VCaP (cell line): ENCODE measurements at regions not wholly inside any gene's neighbourhood (a gene's known extent, or its start where the extent isn't known, plus 50 kb on each side); places are given as distances from the start of the nearest gene placed in this dataset.
"Not testable (repeated sequence)": the region's sequence is repeated elsewhere in the genome, so short reads cannot be mapped to it uniquely, and the experiment has no call there.

Experiments
- H3K27ac ChIP-seq: fragments of 450-650 bp; 2 replicates; pipeline ENCODE4 v1.5.1; 2017
- CTCF ChIP-seq: fragments of 450-650 bp; conservative IDR thresholded peaks from 2 replicates; pipeline ENCODE4 v1.5.1; 2017; ENCODE audit warnings: mild to moderate bottlenecking, moderate library complexity

GRCh38 chr7:65699715-65700356 lies 173.0 kb upstream of the VKORC1L1 start:
- H3K27ac ChIP-seq = peak overlapping the region; percentile 77

DNA sequence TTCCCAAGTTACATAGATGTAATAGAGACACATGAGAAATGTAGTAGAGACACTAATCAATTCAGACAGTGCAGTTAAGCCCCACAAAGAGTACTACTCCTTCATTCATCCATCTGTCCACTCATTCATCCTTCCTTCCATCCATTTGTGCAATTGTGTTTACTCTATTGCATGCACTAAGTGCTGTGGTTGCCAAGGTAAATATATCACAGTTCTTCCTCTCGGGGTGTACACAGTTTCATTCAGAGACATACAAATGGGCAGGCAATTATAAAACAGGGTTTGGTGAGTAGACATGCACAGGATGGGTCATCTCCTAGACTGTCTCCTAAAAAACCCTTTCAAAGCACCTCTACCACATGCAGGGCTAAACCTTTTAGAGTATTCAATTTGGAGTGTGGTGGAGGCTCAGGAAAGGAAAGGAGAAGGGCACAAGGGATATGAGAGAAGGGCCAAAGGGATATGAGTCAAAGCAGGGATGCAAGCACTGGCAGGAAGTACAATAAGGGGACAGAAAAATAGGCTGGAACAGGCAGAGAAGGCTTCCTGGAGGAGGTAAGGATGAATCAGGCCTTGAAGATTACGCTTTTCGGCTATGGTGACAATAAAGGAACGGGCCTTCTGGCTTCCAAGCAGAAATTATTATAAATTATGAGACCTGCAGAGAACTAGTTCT lies 153.6 kb upstream of the VKORC1L1 start:
- not testable (repeated sequence) for H3K27ac ChIP-seq

- peak; percentile 75 for TF ChIP-seq CTCF
- H3K27ac ChIP-seq = no peak overlapping the region
These were observed 150.5 kb upstream of the VKORC1L1 start for GRCh38 chr7:65722361-65722792.

DNA sequence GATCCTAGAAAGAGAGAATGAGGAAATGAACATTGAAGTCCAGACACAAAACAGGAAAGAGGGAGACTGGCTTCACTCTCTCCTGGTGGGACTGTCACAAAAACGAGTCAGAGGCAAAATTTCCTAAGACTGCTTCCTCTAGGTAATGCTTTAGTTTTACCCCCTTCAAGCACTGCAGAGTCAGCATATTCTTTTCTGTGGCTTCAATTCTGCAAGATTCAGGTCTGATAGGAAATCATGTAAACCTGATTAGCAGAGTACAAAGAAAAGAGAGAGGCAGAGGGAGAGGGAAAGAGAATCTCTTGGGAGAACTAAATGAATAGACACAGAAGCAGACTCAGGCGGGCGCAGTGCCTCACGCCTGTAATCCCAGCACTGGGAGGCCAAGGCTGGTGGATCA lies 145.7 kb upstream of the VKORC1L1 start:
- H3K27ac ChIP-seq = not testable (repeated sequence)

GRCh38 chr7:65731129-65731528 lies 141.7 kb upstream of the VKORC1L1 start:
- TF ChIP-seq CTCF = no peak
- H3K27ac ChIP-seq = peak overlapping the region; percentile 78

DNA sequence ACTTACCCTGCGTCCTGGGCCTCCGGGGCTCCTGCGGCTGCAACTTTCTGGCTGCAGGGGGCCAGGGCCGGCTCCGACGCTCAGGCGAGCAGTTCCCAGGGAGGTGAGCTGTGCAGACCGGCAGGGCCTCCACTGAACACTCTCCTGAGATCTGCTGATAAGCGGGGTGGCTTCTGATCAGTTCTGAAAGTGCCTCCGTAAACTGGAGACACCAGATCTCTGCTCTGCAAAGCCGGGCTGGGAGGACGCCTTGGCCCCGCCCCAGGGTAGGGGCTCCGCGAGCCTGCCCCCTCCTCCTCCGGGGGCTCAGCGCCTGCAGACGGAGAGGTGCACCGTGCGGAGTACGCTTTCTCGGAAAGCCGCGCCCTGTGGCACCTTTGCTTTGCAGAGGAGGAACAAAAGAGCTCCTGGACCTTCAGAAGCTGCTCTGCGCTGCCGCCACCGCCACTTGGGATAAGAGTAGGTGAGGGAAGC lies 141.3 kb upstream of the VKORC1L1 start:
- TF ChIP-seq CTCF = peak; percentile 59
- H3K27ac ChIP-seq = peak overlapping the region; percentile 78

DNA sequence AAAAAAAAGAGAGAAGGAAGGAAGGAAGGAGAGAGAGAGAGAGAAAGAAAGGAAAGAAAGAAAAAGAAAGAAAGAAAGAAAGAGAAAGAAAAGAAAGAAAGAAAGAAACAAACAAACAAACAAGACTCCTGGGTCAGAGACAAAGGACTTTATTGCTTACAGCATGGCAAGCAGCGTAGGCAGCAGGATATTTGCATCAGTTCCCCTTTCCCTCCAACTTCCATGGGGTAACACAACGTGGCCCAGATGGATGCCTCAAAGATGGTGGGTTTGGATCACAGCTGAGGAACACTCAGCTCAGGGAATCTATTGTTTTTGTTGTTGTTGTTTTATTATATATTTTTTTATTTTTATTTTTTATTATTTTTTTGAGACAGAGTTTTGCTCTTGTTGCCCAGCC lies 128.5 kb upstream of the VKORC1L1 start:
- peak overlapping the region; percentile 88 for H3K27ac ChIP-seq
- TF ChIP-seq CTCF = no peak

- peak overlapping the region; percentile 88 for H3K27ac ChIP-seq
- no peak for TF ChIP-seq CTCF
These were observed 126.5 kb upstream of the VKORC1L1 start for GRCh38 chr7:65746398-65746669.

GRCh38 chr7:65749039-65749438 lies 123.8 kb upstream of the VKORC1L1 start:
- TF ChIP-seq CTCF = no peak
- no peak overlapping the region for H3K27ac ChIP-seq
